ACHN (cell line): ENCODE measurements at regions not wholly inside any gene's neighbourhood (a gene's known extent, or its start where the extent isn't known, plus 50 kb on each side); places are given as distances from the start of the nearest gene placed in this dataset.
"Not testable (repeated sequence)": the region's sequence is repeated elsewhere in the genome, so short reads cannot be mapped to it uniquely, and the experiment has no call there.

Source experiments
- DNase-seq: peaks from one replicate; pipeline ENCODE4 v3.0.0-alpha.2; 2015
- in situ Hi-C: cut with HindIII; loops from 2 replicates; pipeline ENCODE4 v1.10.0; 2017; ENCODE audit warnings: low sequenced_read_pairs, low pct_ligation_motif_present, low pct_unique_long_range_greater_than_20kb

- in situ Hi-C loops = no loop called here
- DNase-seq = no peak
Measured at GRCh38 chr2:64737547-64737946, 83.8 kb upstream of the SERTAD2 start.

GRCh38 chr2:64738026-64738425 is 84.3 kb upstream of the SERTAD2 start:
- in situ Hi-C loops = no loop called here

DNA sequence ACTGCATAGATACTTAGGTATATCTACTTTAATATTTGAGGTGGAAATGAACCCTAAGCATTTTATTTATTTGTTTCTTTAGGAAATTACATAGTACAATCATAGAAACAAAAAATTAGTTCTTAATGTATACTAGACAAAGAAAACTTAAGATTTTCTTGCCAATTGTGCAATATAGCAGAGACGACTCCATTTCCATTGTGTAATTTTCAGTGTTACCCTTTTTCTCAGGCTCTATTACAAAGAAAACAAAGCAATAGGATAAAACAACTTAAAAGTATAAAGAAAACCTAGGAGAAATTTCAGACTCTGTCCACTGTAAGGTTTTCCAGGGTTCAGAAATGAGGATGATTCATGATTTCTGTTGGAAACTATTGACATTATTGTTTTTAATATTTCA is 89.0 kb upstream of the SERTAD2 start:
- DNase-seq = no peak
- in situ Hi-C loops = no loop called here

More at GRCh38 chr2:64738026-64738425, 84.3 kb upstream of the SERTAD2 start:
- DNase-seq = no peak

DNA sequence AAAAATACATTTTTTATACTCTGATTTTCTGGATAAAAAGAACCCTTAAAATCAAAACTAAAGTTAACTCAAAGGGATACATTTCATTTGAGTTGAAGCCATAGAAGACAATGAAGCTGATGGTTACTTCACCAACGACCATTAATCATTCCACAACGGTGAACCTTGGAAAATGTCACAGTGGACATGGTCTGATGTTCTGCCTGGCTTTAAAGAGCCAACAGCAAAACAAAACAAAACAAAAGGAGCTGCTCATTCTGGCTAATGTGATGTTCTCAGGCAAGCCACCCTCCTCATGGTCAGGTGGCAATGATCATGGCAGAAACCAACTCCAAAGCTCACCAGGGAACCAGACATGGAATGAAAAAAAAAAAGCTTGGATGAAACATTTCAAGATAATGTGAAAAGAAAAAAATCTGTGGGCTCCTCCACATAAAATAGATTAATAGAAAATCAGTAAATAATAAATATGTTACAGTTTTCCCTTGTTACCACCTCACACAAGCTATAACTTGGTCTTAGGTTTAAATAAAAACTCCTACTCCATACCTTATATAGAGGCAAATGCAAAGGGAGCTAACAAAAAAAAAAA is 90.1 kb upstream of the SERTAD2 start:
- in situ Hi-C loops = no loop called here
- no peak for DNase-seq

- DNase-seq = peak; percentile 43
- in situ Hi-C loops = no loop called here
Measured at GRCh38 chr2:64745562-64745961, 91.8 kb upstream of the SERTAD2 start.

DNA sequence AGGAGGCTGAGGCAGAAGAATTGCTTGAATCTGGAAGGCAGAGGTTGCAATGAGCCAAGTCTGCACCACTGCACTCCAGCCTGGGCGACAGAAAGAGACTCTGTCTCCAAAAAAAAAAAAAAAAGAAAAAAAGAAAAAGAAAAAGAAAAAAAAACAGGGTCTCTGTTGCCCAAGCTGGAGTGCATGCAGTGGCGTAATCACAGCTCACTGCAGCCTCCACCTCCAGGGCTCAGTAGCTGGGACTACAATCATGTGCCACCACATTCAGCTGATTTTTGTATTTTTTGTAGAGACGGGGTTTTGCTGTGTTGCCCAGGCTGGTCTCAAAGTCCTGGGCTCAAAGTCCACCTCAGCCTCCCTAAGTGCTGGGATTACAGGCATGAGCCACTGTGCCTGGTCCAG is 94.0 kb upstream of the SERTAD2 start:
- in situ Hi-C loops, DNase-seq: not testable (repeated sequence)

- no peak for DNase-seq
- in situ Hi-C loops = no loop called here
Measured at GRCh38 chr2:64748147-64748546, 94.4 kb upstream of the SERTAD2 start.

DNA sequence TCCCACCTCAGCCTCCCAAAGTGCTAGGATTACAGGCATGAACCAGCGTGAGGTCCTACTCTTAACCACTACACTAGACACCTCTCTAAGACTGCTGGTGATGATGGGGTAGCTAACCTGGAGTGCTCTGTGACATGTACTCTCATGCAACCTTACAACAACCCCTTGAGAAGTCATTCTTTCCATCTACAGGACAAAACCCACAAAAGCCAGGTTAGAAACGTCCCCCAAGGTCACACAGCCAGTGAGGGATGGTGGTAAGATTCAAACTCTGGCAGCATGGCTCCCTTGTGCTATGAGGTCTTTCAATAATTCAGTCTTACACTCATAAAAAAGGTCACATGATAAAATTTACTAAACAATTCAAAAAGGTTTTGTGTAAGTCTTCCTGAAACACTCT is 94.8 kb upstream of the SERTAD2 start:
- no peak for DNase-seq
- in situ Hi-C loops = no loop called here

GRCh38 chr2:64749446-64749845 is 95.7 kb upstream of the SERTAD2 start:
- no peak for DNase-seq
- in situ Hi-C loops = no loop called here

DNA sequence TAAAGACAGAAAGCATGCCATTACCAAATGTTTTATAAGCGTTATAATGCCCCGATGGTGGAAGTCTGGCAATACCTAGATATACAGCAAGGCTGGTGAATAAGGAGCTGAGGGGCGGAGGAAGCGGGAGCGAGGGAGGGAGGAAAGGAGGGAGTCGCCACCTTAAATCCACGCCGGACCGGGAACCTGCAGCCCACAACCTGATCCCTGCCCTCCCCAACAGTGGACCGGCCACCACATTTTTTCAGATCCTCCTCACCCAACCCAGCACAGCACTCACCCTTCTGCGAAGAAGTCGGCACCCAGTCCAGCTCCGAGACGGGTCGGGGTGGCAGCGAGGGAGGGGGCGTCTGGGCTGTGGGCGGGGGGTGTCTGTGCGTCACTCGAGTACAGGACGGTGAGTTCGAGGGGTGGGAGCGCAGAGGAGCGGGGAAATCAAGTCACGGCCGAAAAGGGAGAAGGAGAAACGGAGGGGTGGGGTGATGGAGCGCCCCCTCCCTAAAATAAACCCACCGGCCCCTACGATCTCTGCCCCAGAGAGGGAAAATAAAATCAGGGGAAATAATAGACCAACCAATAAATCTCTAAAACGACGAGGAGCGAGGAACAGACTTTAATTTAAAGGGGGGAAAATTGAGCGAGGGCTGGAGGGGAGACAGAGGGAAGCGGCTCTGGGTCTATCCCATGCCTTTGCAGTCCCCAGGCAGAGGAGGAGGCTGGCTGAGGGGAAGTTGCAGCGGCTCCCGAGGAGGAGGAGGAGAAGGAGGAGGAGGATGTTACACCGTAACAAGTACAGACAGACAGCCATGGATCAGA is 96.5 kb upstream of the SERTAD2 start:
- in situ Hi-C loops = no loop called here
- peak; percentile 81 for DNase-seq

GRCh38 chr2:64750817-64751285 is 97.1 kb upstream of the SERTAD2 start:
- in situ Hi-C loops = no loop called here

DNA sequence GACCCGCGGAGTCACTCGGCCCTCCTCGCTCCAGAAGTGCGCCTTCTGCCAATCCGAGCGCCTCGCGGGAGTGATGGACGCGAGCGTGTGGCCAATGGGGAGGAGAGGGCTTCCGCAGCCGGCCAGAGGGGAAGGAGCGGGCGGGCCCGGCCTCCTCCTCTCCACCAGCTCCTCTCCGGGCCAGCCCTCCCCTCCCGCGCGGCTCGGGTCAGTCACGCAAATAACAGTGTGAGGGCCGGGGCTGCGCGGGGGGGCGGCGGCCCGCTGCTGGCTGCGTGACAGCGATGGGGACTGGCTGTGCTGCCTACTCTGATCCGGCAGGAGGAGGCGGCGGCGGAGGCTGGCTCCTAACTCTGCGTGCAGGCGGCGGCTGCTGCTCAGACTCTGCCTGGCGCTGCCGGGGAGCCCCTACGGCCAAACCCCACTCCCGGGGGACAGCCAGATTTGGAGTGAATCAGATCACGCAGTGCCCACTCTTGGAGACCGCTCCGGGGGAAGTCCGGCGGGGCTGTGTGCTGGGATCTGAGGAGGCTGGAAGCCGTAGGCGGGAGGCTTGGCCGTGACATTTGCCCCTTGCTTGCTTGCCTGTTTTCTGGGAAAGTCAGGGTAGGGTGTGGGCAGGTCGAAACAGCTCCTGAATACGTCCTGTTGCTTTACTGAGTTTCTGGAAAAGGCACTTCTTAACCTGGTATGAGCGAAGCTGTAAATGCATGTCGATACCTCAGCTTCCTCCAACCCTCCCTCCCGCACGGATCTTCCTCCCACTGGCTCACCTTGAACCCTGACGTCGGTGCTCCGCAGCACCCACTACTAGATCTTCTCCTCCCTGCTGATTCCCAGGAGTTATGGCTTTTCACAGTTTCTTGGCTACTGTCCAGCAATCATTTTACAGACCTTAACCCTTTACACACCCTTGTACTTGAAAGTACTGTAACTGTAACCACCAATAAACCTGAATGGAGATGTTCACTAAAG is 97.9 kb upstream of the SERTAD2 start:
- DNase-seq = peak; percentile 99
- in situ Hi-C loops = no loop called here

More at GRCh38 chr2:64750817-64751285, 97.1 kb upstream of the SERTAD2 start:
- peak; percentile 99 for DNase-seq

GRCh38 chr2:64753399-64753798 is 99.7 kb upstream of the SERTAD2 start:
- in situ Hi-C loops = no loop called here
- no peak for DNase-seq

- in situ Hi-C loops = no loop called here
- DNase-seq = no peak
Measured at GRCh38 chr2:64754570-64754969, 100.9 kb upstream of the SERTAD2 start.

GRCh38 chr2:64757126-64757525 is 103.4 kb upstream of the SERTAD2 start:
- in situ Hi-C loops = no loop called here

DNA sequence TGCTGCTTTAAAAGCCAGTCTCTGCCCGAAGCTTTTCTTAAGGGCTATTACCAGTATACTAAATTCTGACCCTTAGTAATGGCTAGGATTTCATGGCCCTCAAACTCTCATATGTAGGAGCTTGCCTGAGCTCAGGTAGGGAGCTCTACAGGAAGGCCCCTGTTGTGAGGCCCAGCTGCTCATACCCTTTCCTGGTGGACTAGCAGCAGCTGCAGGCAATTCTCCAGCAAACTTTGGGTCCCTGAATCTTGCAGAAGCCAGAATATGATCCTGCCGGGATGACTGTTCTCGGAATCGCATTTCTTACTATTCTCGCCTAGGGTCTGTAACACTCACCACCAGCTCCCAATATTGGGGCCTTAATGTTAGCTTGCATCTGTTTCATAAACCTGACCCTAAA is 106.4 kb upstream of the SERTAD2 start:
- in situ Hi-C loops = no loop called here
- DNase-seq = no peak

More at GRCh38 chr2:64757126-64757525, 103.4 kb upstream of the SERTAD2 start:
- no peak for DNase-seq

- in situ Hi-C loops = no loop called here
- no peak for DNase-seq
Measured at GRCh38 chr2:64762301-64762997, 108.7 kb upstream of the SERTAD2 start.

DNA sequence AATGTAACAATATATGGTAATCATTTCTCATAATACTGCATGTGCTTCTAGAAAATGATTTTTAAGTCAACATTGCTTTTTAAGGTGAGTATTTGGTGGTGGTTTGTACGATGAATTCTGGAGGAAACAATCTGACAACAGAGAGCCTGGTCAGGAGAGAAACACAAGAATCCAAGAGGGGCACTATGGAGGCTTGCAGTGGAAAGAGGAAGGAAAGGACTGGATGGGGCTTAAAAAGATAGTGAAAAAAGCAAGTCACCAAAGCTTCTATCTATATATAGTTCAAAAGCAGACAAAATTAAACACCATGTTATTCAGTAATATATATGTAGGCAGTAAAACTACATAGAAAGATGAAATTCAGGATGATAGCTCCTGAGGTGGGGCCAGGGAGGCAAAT is 109.4 kb upstream of the SERTAD2 start:
- in situ Hi-C loops = no loop called here
- no peak for DNase-seq
